Loucy (cell line): ENCODE measurements at regions not wholly inside any gene's neighbourhood (a gene's known extent, or its start where the extent isn't known, plus 50 kb on each side); places are given as distances from the start of the nearest gene placed in this dataset.

Experiments
- EZH2phosphoT487 ChIP-seq: fragments of 200-600 bp; IDR thresholded peaks from 2 replicates; pipeline ENCODE4 v1.6.1; 2018; ENCODE audit warnings: antibody characterized with exemption, mild to moderate bottlenecking, moderate library complexity, borderline replicate concordance
- TF ChIP-seq, protein P1 (sequence below): fragments of 200-600 bp; sonication (generic); conservative IDR thresholded peaks from 2 replicates; pipeline ENCODE4 v1.5.1; 2014; ENCODE audit warnings: mild to moderate bottlenecking, antibody characterized with exemption, low read length

DNA sequence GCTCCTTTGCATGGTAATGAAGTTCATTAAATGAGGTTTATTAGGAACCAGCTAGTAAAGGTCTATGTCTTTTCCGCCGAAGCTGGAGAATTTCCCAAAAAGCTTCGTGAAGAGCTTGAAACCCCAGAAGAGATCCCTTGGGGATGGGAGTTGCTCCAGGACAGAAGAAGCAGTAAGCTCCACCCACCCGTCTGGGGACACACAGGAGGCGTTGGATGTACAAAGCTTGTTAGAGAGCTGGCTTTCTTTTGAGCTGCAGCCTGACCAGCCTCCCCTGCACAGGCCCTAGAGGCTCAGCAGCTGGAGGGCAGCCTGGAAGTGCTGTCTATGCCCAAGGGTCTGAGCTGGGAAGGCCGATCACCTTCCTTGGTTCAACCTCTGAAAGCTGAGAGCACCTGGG lies 147.4 kb upstream of the SDK2 start:
- TF ChIP-seq, protein P1, sequence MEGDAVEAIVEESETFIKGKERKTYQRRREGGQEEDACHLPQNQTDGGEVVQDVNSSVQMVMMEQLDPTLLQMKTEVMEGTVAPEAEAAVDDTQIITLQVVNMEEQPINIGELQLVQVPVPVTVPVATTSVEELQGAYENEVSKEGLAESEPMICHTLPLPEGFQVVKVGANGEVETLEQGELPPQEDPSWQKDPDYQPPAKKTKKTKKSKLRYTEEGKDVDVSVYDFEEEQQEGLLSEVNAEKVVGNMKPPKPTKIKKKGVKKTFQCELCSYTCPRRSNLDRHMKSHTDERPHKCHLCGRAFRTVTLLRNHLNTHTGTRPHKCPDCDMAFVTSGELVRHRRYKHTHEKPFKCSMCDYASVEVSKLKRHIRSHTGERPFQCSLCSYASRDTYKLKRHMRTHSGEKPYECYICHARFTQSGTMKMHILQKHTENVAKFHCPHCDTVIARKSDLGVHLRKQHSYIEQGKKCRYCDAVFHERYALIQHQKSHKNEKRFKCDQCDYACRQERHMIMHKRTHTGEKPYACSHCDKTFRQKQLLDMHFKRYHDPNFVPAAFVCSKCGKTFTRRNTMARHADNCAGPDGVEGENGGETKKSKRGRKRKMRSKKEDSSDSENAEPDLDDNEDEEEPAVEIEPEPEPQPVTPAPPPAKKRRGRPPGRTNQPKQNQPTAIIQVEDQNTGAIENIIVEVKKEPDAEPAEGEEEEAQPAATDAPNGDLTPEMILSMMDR = no peak
- no peak for TF ChIP-seq EZH2phosphoT487
